K562 (cell line): ENCODE measurements at regions not wholly inside any gene's neighbourhood (a gene's known extent, or its start where the extent isn't known, plus 50 kb on each side); places are given as distances from the start of the nearest gene placed in this dataset.

ENCODE experiments used
- ATAC-seq: fragments of 200-7000 bp; cut with Tn5 transposase; 3 replicates; pipeline ENCODE4 v1.9.1; 2020; ENCODE audit warnings: moderate library complexity
- BruUV-seq: library from RNA; stranded (reverse); fragments of 400-500 nt; replicated peaks from 2 replicates; lab custom pipeline; 2021; lab: Mats Ljungman, UMichigan
- CTCF ChIA-PET: fragments of 300-600 bp; formaldehyde crosslinking; extraction: SDS; loops from one replicate; lab custom pipeline; 2021; ENCODE audit warnings: low intra/inter-chr PET ratio; lab: Yijun Ruan, JAX
- POLR2A ChIA-PET: fragments of 300-600, 350-650 bp; sonication (Branson Sonifier 250); formaldehyde crosslinking; extraction: SDS; loops from one replicate; lab custom pipeline; 2021; ENCODE audit warnings: antibody characterized with exemption, inconsistent platforms; lab: Yijun Ruan, JAX
- DNase-seq, 4 experiments: peaks; one replicate each; pipeline versions ENCODE4 v3.0.0 to v3.0.0-alpha.2; 2011 to 2018; ENCODE audit warnings: low spot score in 3 of 4, mixed read lengths in 3 of 4; ENCODE audit errors: extremely low read depth in 1 of 4
- FAIRE-seq: peaks from 2 replicates; lab custom pipeline; 2011; peaks lifted over from hg19 to GRCh38; lab: Jason Lieb, UNC
- H2AFZ ChIP-seq: 2 replicates; pipeline ENCODE4 v1.6.0; 2011; ENCODE audit warnings: low read depth, low read length, control low read depth, inconsistent platforms
- H3K27ac ChIP-seq: fragments of 200-600 bp; 3 replicates; pipeline ENCODE4 v1.8.0; 2011; ENCODE audit warnings: low read depth, mild to moderate bottlenecking, control low read depth, inconsistent platforms, low read length, moderate library complexity, mixed read lengths; ENCODE audit errors: extremely low read depth
- H3K27me3 ChIP-seq, 2 experiments: fragments of 300-600 bp in 1 of 2; 2 replicates in 1 of 2; 3 replicates in 1 of 2; pipeline versions ENCODE4 v1.6.0 to v1.8.0; 2011; ENCODE audit warnings: inconsistent platforms in 2 of 2, low read length in 2 of 2, mild to moderate bottlenecking in 1 of 2, mixed read lengths in 1 of 2, moderate library complexity in 1 of 2; ENCODE audit not compliant: control insufficient read depth in 2 of 2, insufficient read depth in 2 of 2
- H3K36me3 ChIP-seq: fragments of 300-600 bp; 3 replicates; pipeline ENCODE4 v1.8.0; 2011; ENCODE audit warnings: mild to moderate bottlenecking, low read length, inconsistent platforms; ENCODE audit not compliant: control insufficient read depth, insufficient read depth
- H3K4me1 ChIP-seq, 2 experiments: fragments of 200-600 bp in 1 of 2; replicated peaks in 1 of 2; 2 replicates in 1 of 2; 3 replicates in 1 of 2; pipeline versions ENCODE4 v1.5.1 to v1.8.0; 2011; ENCODE audit warnings: inconsistent platforms in 2 of 2, low read length in 2 of 2, mild to moderate bottlenecking in 1 of 2, mixed read lengths in 1 of 2, moderate library complexity in 1 of 2; ENCODE audit not compliant: control insufficient read depth in 2 of 2, insufficient read depth in 2 of 2
- H3K4me2 ChIP-seq: 2 replicates; pipeline ENCODE4 v1.6.1; 2011; ENCODE audit warnings: low read length, control low read depth, inconsistent platforms, mixed read lengths; ENCODE audit not compliant: insufficient read depth
- H3K4me3 ChIP-seq: fragments of 200-600 bp; sonication (generic), shearing (Covaris generic); 2 replicates; pipeline ENCODE4 v1.5.1; 2016; ENCODE audit warnings: control low read depth, inconsistent platforms
- H3K79me2 ChIP-seq: fragments of 200-600 bp; 3 replicates; pipeline ENCODE4 v1.8.0; 2011; ENCODE audit warnings: low read length, inconsistent platforms; ENCODE audit not compliant: control insufficient read depth, insufficient read depth
- H3K9ac ChIP-seq, 2 experiments: 2 replicates each; pipeline versions ENCODE4 v1.6.0 to v1.6.1; 2011; ENCODE audit warnings: low read depth in 2 of 2, low read length in 2 of 2, control low read depth in 1 of 2, inconsistent platforms in 1 of 2, mild to moderate bottlenecking in 1 of 2, mixed read lengths in 1 of 2; ENCODE audit not compliant: insufficient read depth in 1 of 2
- H3K9me1 ChIP-seq: one replicate; pipeline ENCODE4 v1.6.0; 2011; ENCODE audit warnings: inconsistent platforms, mild to moderate bottlenecking, low read length, moderate library complexity; ENCODE audit not compliant: control insufficient read depth, insufficient read depth
- H3K9me3 ChIP-seq: replicated peaks from 2 replicates; pipeline ENCODE4 v1.5.1; 2011; ENCODE audit warnings: low read depth, low read length, inconsistent platforms; ENCODE audit not compliant: control insufficient read depth, insufficient read depth
- H4K20me1 ChIP-seq: replicated peaks from 2 replicates; pipeline ENCODE4 v1.6.1; 2011; ENCODE audit warnings: low read length, inconsistent platforms, mixed read lengths; ENCODE audit not compliant: control insufficient read depth, insufficient read depth
- NFIX ChIP-seq: fragments of 250-450 bp; sonication (Bioruptor Pico); IDR thresholded peaks from 2 replicates; pipeline ENCODE4 v1.4.0; 2020; ENCODE audit warnings: low read depth, mild to moderate bottlenecking, moderate library complexity
- RBM14 ChIP-seq: fragments of 200-400 bp; formaldehyde crosslinking; IDR thresholded peaks from 2 replicates; pipeline ENCODE4 v1.6.1; 2018; ENCODE audit warnings: low read depth, mild to moderate bottlenecking, low read length, moderate library complexity, borderline replicate concordance; ENCODE audit not compliant: insufficient read depth
- RHOXF2B ChIP-seq: fragments of 250-450 bp; sonication (Bioruptor Pico); conservative IDR thresholded peaks from 2 replicates; pipeline ENCODE4 v1.5.1; 2021
- WGBS: fragments of 100-300 bp; shearing (Covaris generic); methylation state at CpG from one replicate; pipeline ENCODE4 v1.1.6; 2016; ENCODE audit warnings: low coverage, mixed read lengths; ENCODE audit not compliant: insufficient coverage; ENCODE audit errors: missing lambda C conversion rate; 5-methylcytosine and 5-hydroxymethylcytosine counted together
- in situ Hi-C: fragments of 300-500 bp; cut with MboI; formaldehyde crosslinking; loops from 4 replicates; pipeline ENCODE4 v1.15.0; 2018; ENCODE audit warnings: inconsistent platforms, mixed read lengths
- intact Hi-C: fragments of 100-400 bp; cut with micrococcal nuclease; formaldehyde crosslinking; loops from 2 replicates; pipeline ENCODE4 v1.14.2; 2022

DNA sequence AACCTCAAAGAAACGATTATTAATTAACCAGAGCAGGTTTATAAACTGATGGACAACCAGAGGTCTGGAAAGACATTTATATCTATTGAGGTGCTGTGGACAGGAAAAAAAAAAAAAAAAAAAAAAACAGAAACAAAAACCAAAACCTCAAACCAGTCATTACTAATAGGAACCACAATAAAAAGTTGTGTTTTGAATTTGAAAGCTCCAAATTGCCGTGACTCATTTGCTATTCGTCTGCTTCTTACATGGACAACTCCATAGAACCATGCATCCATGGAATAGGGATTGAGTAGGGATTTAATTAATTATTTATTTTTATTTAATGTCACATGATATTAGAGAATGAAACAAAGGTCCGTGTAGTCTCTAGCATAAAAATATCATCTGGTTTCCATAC is 134.1 kb upstream of the SSTR1 start:
- no peaks in the 10 kb centered on the region for H3K79me2 ChIP-seq
- FAIRE-seq (no peak), ATAC-seq (no peak), DNase-seq (no peak)
- WGBS: 0% methylated on average over 4 of the region's 4 CpGs
- H4K20me1 ChIP-seq: no peaks in the 10 kb centered on the region
- BruUV-seq: no TSS peak
- TF ChIP-seq RBM14: no peak
- ChIA-PET POLR2A (no interaction called here), CTCF (no interaction called here)
- H3K9ac ChIP-seq: no peak overlapping the region
- intact Hi-C loops (no loop called here), in situ Hi-C loops (no loop called here)
- H3K4me2 ChIP-seq: no peak overlapping the region
- H3K36me3 ChIP-seq: no peaks in the 10 kb centered on the region
- no peak overlapping the region for H3K27ac ChIP-seq
- H3K4me1 ChIP-seq: no peaks in the 10 kb centered on the region
- no peak overlapping the region for H3K4me3 ChIP-seq
- H2AFZ ChIP-seq: no peak overlapping the region
- no peaks in the 10 kb centered on the region for H3K27me3 ChIP-seq
- no peaks in the 10 kb centered on the region for H3K9me3 ChIP-seq
- no peaks in the 10 kb centered on the region for H3K9me1 ChIP-seq

DNA sequence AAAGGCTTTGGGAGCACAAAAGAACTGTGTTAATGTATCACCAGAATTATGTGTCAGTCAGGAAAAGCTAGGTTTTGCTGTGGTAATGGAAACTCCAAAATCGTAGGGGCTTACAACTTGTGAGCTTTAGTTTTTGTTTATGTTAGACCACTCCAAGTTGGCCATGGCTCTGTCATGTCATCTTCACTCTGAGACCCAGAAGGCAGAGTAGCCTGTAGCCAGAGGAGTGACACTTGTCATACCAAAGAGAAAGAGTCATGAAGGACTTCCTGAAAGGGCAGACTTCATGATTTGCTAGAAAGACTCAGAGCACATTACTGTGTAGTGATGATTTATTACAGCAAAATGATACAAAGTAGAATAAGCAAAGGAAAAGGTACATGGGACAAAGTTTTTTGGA is 133.6 kb upstream of the SSTR1 start:
- 0% methylated on average over 1 of the region's 1 CpG for WGBS
- H3K36me3 ChIP-seq: no peaks in the 10 kb centered on the region
- H3K27me3 ChIP-seq: no peaks in the 10 kb centered on the region
- in situ Hi-C loops: no loop called here
- no peak overlapping the region for H3K9ac ChIP-seq
- DNase-seq: no peak
- H3K9me1 ChIP-seq: no peaks in the 10 kb centered on the region
- BruUV-seq: no TSS peak
- no peak for ATAC-seq
- H3K9me3 ChIP-seq: no peaks in the 10 kb centered on the region
- H3K4me1 ChIP-seq: no peaks in the 10 kb centered on the region
- no peak overlapping the region for H3K4me2 ChIP-seq
- ChIA-PET CTCF (no interaction called here), POLR2A (no interaction called here)
- no peak overlapping the region for H2AFZ ChIP-seq
- H3K27ac ChIP-seq: no peak overlapping the region
- intact Hi-C loops: no loop called here
- TF ChIP-seq RHOXF2B (CRISPR knock-in tag) (no peak), NFIX (CRISPR knock-in tag) (no peak)
- FAIRE-seq: no peak
- H3K4me3 ChIP-seq: no peak overlapping the region
- no peaks in the 10 kb centered on the region for H3K79me2 ChIP-seq
- H4K20me1 ChIP-seq: no peaks in the 10 kb centered on the region
